Keratinocyte (primary cell): ENCODE measurements at regions not wholly inside any gene's neighbourhood (a gene's known extent, or its start where the extent isn't known, plus 50 kb on each side); places are given as distances from the start of the nearest gene placed in this dataset.

Source experiments
- DNase-seq: peaks from one replicate; pipeline ENCODE4 v3.0.0-alpha.2; 2011; ENCODE audit warnings: low read depth, missing footprints, low spot score
- FAIRE-seq: peaks from 2 replicates; lab custom pipeline; 2011; peaks lifted over from hg19 to GRCh38; lab: Jason Lieb, UNC
- H2AFZ ChIP-seq: 2 replicates; pipeline ENCODE4 v1.6.0; 2012; ENCODE audit warnings: low read length, control low read depth, inconsistent platforms; ENCODE audit not compliant: control insufficient read depth
- H3K27ac ChIP-seq: 2 replicates; pipeline ENCODE4 v1.5.1; 2011; ENCODE audit warnings: low read length; ENCODE audit not compliant: control insufficient read depth, insufficient read depth
- H3K27me3 ChIP-seq: 3 replicates; pipeline ENCODE4 v1.6.0; 2011; ENCODE audit warnings: low read length; ENCODE audit not compliant: control insufficient read depth, insufficient read depth; ENCODE audit errors: extremely low read depth
- H3K36me3 ChIP-seq, 2 experiments: 2 replicates in 1 of 2; 3 replicates in 1 of 2; pipeline ENCODE4 v1.5.1; 2011; ENCODE audit warnings: low read length in 2 of 2, mild to moderate bottlenecking in 1 of 2; ENCODE audit not compliant: control insufficient read depth in 2 of 2, insufficient read depth in 2 of 2; ENCODE audit errors: extremely low read depth in 1 of 2
- H3K4me1 ChIP-seq: 3 replicates; pipeline ENCODE4 v1.5.1; 2011; ENCODE audit warnings: low read length; ENCODE audit not compliant: control insufficient read depth, insufficient read depth; ENCODE audit errors: extremely low read depth
- H3K4me2 ChIP-seq: 3 replicates; pipeline ENCODE4 v1.6.0; 2011; ENCODE audit warnings: low read depth, low read length; ENCODE audit not compliant: control insufficient read depth, insufficient read depth; ENCODE audit errors: extremely low read depth
- H3K4me3 ChIP-seq, 3 experiments: fragments of 200-600 bp in 1 of 3; sonication (generic) in 1 of 3; 2 replicates in 2 of 3; 3 replicates in 1 of 3; pipeline ENCODE4 v1.5.1; 2011 to 2016; ENCODE audit warnings: low read length in 3 of 3, mild to moderate bottlenecking in 3 of 3, control low read depth in 2 of 3, inconsistent platforms in 1 of 3, low read depth in 1 of 3, mixed read lengths in 1 of 3, mixed run types in 1 of 3, moderate library complexity in 1 of 3; ENCODE audit not compliant: control insufficient read depth in 2 of 3, insufficient read depth in 2 of 3; ENCODE audit errors: extremely low read depth in 1 of 3
- H3K79me2 ChIP-seq: 2 replicates; pipeline ENCODE4 v1.6.0; 2012; ENCODE audit warnings: low read length; ENCODE audit not compliant: control insufficient read depth, insufficient read depth
- H3K9ac ChIP-seq: 3 replicates; pipeline ENCODE4 v1.6.0; 2011; ENCODE audit warnings: low read length; ENCODE audit not compliant: control insufficient read depth, insufficient read depth; ENCODE audit errors: extremely low read depth
- H3K9me1 ChIP-seq: 3 replicates; pipeline ENCODE4 v1.6.0; 2011; ENCODE audit warnings: low read length; ENCODE audit not compliant: control insufficient read depth, insufficient read depth; ENCODE audit errors: extremely low read depth
- H3K9me3 ChIP-seq: 2 replicates; pipeline ENCODE4 v1.5.1; 2012; ENCODE audit warnings: low read depth, low read length; ENCODE audit not compliant: control insufficient read depth
- H4K20me1 ChIP-seq: 3 replicates; pipeline ENCODE4 v1.6.0; 2011; ENCODE audit warnings: low read length; ENCODE audit not compliant: control insufficient read depth, insufficient read depth; ENCODE audit errors: extremely low read depth
- CTCF ChIP-seq, 3 experiments: IDR thresholded peaks in 1 of 3; conservative IDR thresholded peaks in 1 of 3; optimal IDR thresholded peaks in 1 of 3; 2 replicates in 2 of 3; 3 replicates in 1 of 3; pipeline versions ENCODE3 to v1.5.1; 2011; ENCODE audit warnings: low read length in 3 of 3, mild to moderate bottlenecking in 3 of 3, moderate library complexity in 2 of 3, control low read depth in 1 of 3, inconsistent platforms in 1 of 3; ENCODE audit not compliant: insufficient read depth in 2 of 3; ENCODE audit errors: extremely low read depth in 1 of 3
- EZH2 ChIP-seq: IDR thresholded peaks from one replicate; pipeline ENCODE4 v1.6.1; 2012; ENCODE audit warnings: inconsistent platforms, mild to moderate bottlenecking, low read length, moderate library complexity
- dilution Hi-C: fragments of 300-500 bp; cut with MboI; formaldehyde crosslinking; loops from one replicate; pipeline ENCODE4 v1.7.0; 2020; ENCODE audit warnings: low sequenced_read_pairs; ENCODE audit not compliant: extremely low pct_ligation_motif_present

DNA sequence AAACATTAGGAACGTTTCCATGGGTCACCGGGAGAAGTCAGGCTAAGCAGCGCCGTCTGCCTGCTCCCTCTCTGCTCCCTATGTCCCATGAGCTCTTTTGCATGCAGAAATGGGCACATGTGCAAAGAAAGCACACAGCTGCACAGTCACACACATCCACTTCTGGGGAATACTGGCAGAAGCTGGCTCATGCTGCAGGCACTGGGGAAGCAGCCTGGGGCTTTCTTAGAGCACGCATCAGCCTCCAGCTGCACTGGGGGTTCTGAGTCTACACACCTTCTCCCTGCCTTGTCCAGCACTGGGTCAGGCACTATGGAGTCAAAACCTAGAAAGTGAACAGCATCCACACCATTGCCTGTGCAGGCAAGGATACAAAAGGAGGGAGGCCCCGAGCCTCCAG, 76.1 kb upstream of the FOXQ1 start:
- FAIRE-seq (no peak), DNase-seq (no peak)
- Histone ChIP-seq H3K9ac (no peak overlapping the region), H3K4me3 (no peak overlapping the region), H3K36me3 (no peaks in the 10 kb centered on the region), H3K9me1 (no peaks in the 10 kb centered on the region), H2AFZ (no peak overlapping the region), H3K4me2 (no peak overlapping the region), H3K27me3 (no peaks in the 10 kb centered on the region), H3K9me3 (no peaks in the 10 kb centered on the region), H3K27ac (no peak overlapping the region), H4K20me1 (no peaks in the 10 kb centered on the region), H3K4me1 (peaks cover 15% of the 10 kb centered on the region), H3K79me2 (no peaks in the 10 kb centered on the region)
- dilution Hi-C loops, result no loop called here
- no peak for TF ChIP-seq CTCF (optimal IDR thresholded peaks at IDR 0.05 in 1 of 3, IDR thresholded peaks at IDR 0.05 in 1 of 3, conservative IDR thresholded peaks at IDR 0.05 in 1 of 3; ENCODE audit: extremely low read depth in 1 of 3, insufficient read depth in 2 of 3, low read length in 3 of 3)

DNA sequence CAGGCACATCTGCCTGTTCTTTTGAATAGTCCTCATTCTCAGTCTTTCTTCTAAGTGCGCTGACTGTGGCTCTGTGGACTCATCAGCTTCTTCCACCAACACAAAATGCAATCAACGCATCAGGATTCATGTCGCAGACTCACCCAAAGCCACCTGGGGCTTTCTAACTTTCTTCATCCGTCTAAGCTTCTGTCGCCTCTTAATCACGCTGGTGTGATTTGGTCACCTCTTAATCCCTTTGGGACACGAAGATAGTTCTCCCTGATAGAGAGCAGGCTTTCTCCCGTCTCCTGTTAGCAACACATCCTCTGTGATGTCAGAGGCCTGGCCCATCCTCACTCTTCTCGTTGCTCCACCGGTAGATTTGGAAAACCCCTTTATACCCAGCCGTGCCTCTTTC, 78.0 kb upstream of the FOXQ1 start:
- TF ChIP-seq EZH2, result no peak
- TF ChIP-seq CTCF (optimal IDR thresholded peaks at IDR 0.05 in 1 of 3, IDR thresholded peaks at IDR 0.05 in 1 of 3, conservative IDR thresholded peaks at IDR 0.05 in 1 of 3; ENCODE audit: extremely low read depth in 1 of 3, insufficient read depth in 2 of 3, low read length in 3 of 3), result no peak
- H3K9me3 ChIP-seq, result no peaks in the 10 kb centered on the region
- H3K9me1 ChIP-seq, result no peaks in the 10 kb centered on the region
- no peak overlapping the region for H3K9ac ChIP-seq
- no peak overlapping the region for H3K27ac ChIP-seq
- no peak overlapping the region for H2AFZ ChIP-seq
- H3K4me3 ChIP-seq, result no peak overlapping the region
- no peaks in the 10 kb centered on the region for H3K36me3 ChIP-seq
- no peak for FAIRE-seq
- H3K79me2 ChIP-seq, result no peaks in the 10 kb centered on the region
- H3K4me2 ChIP-seq, result no peak overlapping the region
- no peaks in the 10 kb centered on the region for H3K27me3 ChIP-seq
- dilution Hi-C loops, result no loop called here
- no peak for DNase-seq
- H3K4me1 ChIP-seq, result peaks cover 5% of the 10 kb centered on the region
- no peaks in the 10 kb centered on the region for H4K20me1 ChIP-seq
